Naive thymus-derived CD4-positive, alpha-beta T cell (primary cell): ENCODE measurements at regions not wholly inside any gene's neighbourhood (a gene's known extent, or its start where the extent isn't known, plus 50 kb on each side); places are given as distances from the start of the nearest gene placed in this dataset.
"Not testable (repeated sequence)": the region's sequence is repeated elsewhere in the genome, so short reads cannot be mapped to it uniquely, and the experiment has no call there.

Experiments
- ATAC-seq: fragments of 150-1000 bp; cut with Tn5 transposase; 2 replicates; pipeline ENCODE4 v1.10.0; 2021; ENCODE audit warnings: mild to moderate bottlenecking, moderate library complexity
- CTCF ChIA-PET: fragments of 350-600 bp; sonication (Branson Sonifier 250); formaldehyde crosslinking; loops from one replicate; lab custom pipeline; 2021; ENCODE audit warnings: antibody characterized with exemption; lab: Charles Lee
- POLR2A ChIA-PET: fragments of 350-600 bp; sonication (Branson Sonifier 250); formaldehyde crosslinking; loops from one replicate; lab custom pipeline; 2021; ENCODE audit warnings: antibody characterized with exemption, inconsistent platforms; lab: Charles Lee
- DNase-seq, 9 donors: peaks; one replicate each; pipeline versions ENCODE4 v3.0.0 to v3.0.0-alpha.2; 2020 to 2022; ENCODE audit warnings: mixed read lengths in 1 of 9
- H3K27ac ChIP-seq: one replicate; pipeline ENCODE4 v1.7.0; 2013; ENCODE audit warnings: mild to moderate bottlenecking, low read depth, low read length, moderate library complexity
- H3K27me3 ChIP-seq, 2 donors: one replicate each; pipeline ENCODE4 v1.7.0; 2013; ENCODE audit warnings: low read length in 2 of 2, mild to moderate bottlenecking in 2 of 2, moderate library complexity in 2 of 2; ENCODE audit not compliant: control insufficient read depth in 2 of 2, insufficient read depth in 2 of 2
- H3K36me3 ChIP-seq, 3 experiments: 1 replicate in 2 of 3; 2 replicates in 1 of 3; pipeline ENCODE4 v1.7.0; 2013; ENCODE audit warnings: low read length in 3 of 3, mild to moderate bottlenecking in 3 of 3, moderate library complexity in 1 of 3; ENCODE audit not compliant: insufficient read depth in 3 of 3, control insufficient read depth in 2 of 3
- H3K4me1 ChIP-seq, 2 donors: one replicate each; pipeline ENCODE4 v1.7.0; 2013; ENCODE audit warnings: low read length in 2 of 2, mild to moderate bottlenecking in 2 of 2, moderate library complexity in 1 of 2; ENCODE audit not compliant: control insufficient read depth in 2 of 2, insufficient read depth in 2 of 2
- H3K4me3 ChIP-seq: 2 replicates; pipeline ENCODE4 v1.7.0; 2013; ENCODE audit warnings: mild to moderate bottlenecking, low read length
- H3K9me3 ChIP-seq, 3 experiments: 1 replicate in 2 of 3; 2 replicates in 1 of 3; pipeline ENCODE4 v1.7.0; 2013; ENCODE audit warnings: low read length in 3 of 3; ENCODE audit not compliant: control insufficient read depth in 2 of 3
- H3K27ac Mint-ChIP-seq, 9 donors: one replicate each; pipeline ENCODE4 v1.8.0; 2020 to 2022; ENCODE audit warnings: mixed read lengths in 9 of 9, mild to moderate bottlenecking in 8 of 9, moderate library complexity in 5 of 9, inconsistent platforms in 2 of 9
- H3K27me3 Mint-ChIP-seq, 5 donors: one replicate each; pipeline ENCODE4 v1.8.0; 2021 to 2022; ENCODE audit warnings: mixed read lengths in 5 of 5, mild to moderate bottlenecking in 1 of 5
- H3K36me3 Mint-ChIP-seq, 5 donors: one replicate each; pipeline ENCODE4 v1.8.0; 2020 to 2022; ENCODE audit warnings: mixed read lengths in 5 of 5, mild to moderate bottlenecking in 3 of 5, inconsistent platforms in 1 of 5
- H3K4me1 Mint-ChIP-seq, 7 donors: one replicate each; pipeline ENCODE4 v1.8.0; 2020 to 2022; ENCODE audit warnings: mixed read lengths in 7 of 7, mild to moderate bottlenecking in 3 of 7, inconsistent platforms in 1 of 7
- H3K4me3 Mint-ChIP-seq, 10 donors: one replicate each; pipeline ENCODE4 v1.8.0; 2020 to 2022; ENCODE audit warnings: mild to moderate bottlenecking in 10 of 10, mixed read lengths in 10 of 10, moderate library complexity in 6 of 10, inconsistent platforms in 2 of 10
- H3K9me3 Mint-ChIP-seq, 11 donors: one replicate each; pipeline ENCODE4 v1.8.0; 2020 to 2022; ENCODE audit warnings: mixed read lengths in 11 of 11, mild to moderate bottlenecking in 4 of 11, inconsistent platforms in 1 of 11, moderate library complexity in 1 of 11
- intact Hi-C, 2 donors: fragments of 100-400 bp; cut with micrococcal nuclease; formaldehyde crosslinking; loops; one replicate each; pipeline ENCODE4 v1.15.1; 2023

DNA sequence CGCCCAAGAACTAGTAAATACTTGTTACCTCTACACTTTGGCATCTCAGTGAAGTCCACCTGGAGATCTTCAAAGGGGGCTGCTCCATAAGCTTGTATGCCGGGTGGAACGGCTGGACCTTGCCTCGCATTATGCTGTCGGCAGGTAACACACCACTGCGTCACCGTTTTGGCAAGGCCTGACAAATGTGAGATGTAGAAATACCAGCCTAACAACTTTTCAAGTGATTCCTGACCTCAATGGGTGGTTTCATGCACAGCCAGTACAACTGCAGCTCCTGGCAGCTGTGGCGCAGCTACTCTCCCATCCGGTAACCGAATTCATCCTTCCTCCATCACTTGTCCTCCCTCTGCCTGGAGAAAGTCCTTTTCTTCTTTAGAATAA lies 127.7 kb upstream of the CCZ1B start:
- H3K9me3 ChIP-seq, H3K4me1 Mint-ChIP-seq, H3K4me1 ChIP-seq, POLR2A ChIA-PET, DNase-seq, ATAC-seq, CTCF ChIA-PET, H3K36me3 ChIP-seq, H3K9me3 Mint-ChIP-seq, H3K27me3 ChIP-seq, intact Hi-C loops, H3K27me3 Mint-ChIP-seq, H3K27ac Mint-ChIP-seq, H3K27ac ChIP-seq, H3K4me3 Mint-ChIP-seq, H3K4me3 ChIP-seq, H3K36me3 Mint-ChIP-seq: not testable (repeated sequence)

DNA sequence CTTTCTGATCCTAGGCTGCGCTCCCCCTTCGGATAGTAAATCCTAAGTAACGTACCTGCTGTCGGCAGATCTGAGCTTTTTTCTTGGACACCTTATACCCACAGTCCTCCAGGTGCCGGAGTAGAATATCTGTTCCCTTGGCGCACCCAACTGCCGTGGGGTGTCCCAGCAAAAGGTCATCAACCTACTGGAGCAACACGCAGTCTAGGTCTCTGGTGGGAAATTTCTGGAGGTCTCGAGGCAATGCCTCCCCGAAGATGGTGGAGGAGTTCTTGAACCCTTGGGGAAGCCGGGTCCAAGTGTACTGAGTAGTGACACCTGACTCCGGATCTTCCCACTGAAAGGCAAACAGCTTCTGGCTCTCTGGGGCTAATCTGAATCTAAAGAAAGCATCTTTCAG lies 129.3 kb upstream of the CCZ1B start:
- POLR2A ChIA-PET, intact Hi-C loops, H3K27me3 ChIP-seq, ATAC-seq, H3K4me1 ChIP-seq, H3K27ac ChIP-seq, DNase-seq, H3K36me3 Mint-ChIP-seq, H3K27me3 Mint-ChIP-seq, H3K4me3 ChIP-seq, H3K36me3 ChIP-seq, H3K9me3 Mint-ChIP-seq, H3K4me3 Mint-ChIP-seq, H3K4me1 Mint-ChIP-seq, H3K27ac Mint-ChIP-seq, H3K9me3 ChIP-seq: not testable (repeated sequence)
- CTCF ChIA-PET: interaction anchor here (0.6 kb wide), 1 partner anchor 270 kb away, joined by 3 read pairs; no protein-coding TSS in a partner anchor

DNA sequence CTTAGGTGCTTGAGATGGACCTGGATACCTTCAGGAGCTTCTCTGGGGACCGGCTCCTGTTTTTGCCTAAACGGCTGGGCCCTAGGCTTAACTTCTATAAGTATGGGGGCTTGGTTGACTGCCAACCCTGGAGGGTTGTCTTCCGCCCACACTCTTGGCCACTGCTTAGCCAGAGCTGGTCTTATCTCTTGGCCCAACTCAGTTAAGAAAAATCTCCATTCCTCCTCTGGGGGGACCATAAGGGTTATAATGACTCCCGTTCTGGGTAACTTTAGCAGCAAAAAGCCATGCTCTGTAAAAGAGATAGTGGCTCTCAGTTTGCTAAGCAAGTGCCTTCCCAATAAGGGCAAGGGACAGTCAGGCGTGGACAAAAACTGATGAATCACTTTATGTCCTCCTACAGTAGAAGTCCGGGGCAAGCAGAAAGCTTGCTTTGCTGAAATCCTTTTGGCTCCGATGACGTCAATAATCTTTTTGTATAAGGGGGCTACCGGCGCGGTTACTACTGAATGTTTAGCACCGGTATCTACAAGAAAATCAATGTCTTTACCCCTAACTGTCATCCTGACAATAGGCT lies 130.0 kb upstream of the CCZ1B start:
- ATAC-seq, H3K9me3 ChIP-seq, H3K27ac ChIP-seq, H3K36me3 ChIP-seq, intact Hi-C loops, H3K27me3 ChIP-seq, H3K4me1 Mint-ChIP-seq, H3K27ac Mint-ChIP-seq, DNase-seq, H3K9me3 Mint-ChIP-seq, H3K36me3 Mint-ChIP-seq, H3K27me3 Mint-ChIP-seq, H3K4me1 ChIP-seq, H3K4me3 Mint-ChIP-seq, H3K4me3 ChIP-seq, POLR2A ChIA-PET: not testable (repeated sequence)
- CTCF ChIA-PET: interaction anchor here (0.6 kb wide), 1 partner anchor 269 kb away, joined by 3 read pairs; no protein-coding TSS in a partner anchor

DNA sequence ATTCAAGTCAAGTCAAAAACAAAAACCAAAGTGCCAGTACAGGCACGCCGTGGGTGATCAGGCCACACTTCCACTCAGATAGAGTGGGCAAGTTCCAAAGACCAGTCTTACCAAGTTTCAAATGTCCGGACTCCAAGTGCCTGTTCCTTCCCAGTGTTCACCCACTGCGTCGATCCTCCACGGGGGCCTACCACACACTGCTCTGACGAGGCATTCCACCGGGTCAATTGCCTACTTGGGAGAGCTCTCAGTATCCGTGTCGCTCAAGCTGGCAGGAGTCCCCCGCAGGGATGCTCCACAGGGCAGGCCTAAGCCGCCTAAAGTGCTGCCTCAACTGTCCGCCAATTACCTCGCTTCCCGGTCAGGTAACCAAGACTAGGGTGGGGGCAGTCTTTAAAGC lies 132.3 kb upstream of the CCZ1B start:
- H3K4me1 ChIP-seq, H3K36me3 ChIP-seq, ATAC-seq, H3K27me3 ChIP-seq, H3K4me1 Mint-ChIP-seq, H3K9me3 ChIP-seq, intact Hi-C loops, H3K9me3 Mint-ChIP-seq, H3K27ac Mint-ChIP-seq, CTCF ChIA-PET, H3K4me3 Mint-ChIP-seq, DNase-seq, H3K27ac ChIP-seq, H3K4me3 ChIP-seq, POLR2A ChIA-PET: not testable (repeated sequence)
- H3K36me3 Mint-ChIP-seq: peaks cover 0 to 12% (median 0%) of the 10 kb centered on the region in 5 donors
- peaks cover 0 to 10% (median 8%) of the 10 kb centered on the region in 5 donors for H3K27me3 Mint-ChIP-seq

DNA sequence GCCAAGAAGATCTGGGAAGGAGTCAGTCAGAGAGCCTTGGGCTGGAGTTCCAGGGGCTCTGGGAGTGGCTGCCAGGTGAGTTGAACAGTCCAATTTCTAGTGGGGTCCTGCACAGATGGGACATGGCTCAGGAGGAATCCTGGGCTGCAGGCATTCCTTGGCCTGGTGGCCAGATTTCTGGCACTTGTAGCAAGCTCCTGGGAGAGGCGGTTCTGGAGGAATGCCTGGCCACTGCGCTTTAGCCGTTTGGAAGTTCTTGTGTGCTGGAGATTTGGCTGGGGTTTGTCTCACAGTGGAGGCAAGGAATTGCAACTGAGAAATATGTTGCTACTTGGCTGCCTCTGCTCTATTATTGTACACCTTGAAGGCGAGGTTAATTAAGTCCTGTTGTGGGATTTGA lies 133.9 kb upstream of the CCZ1B start:
- H3K27ac Mint-ChIP-seq, H3K9me3 Mint-ChIP-seq, H3K27me3 ChIP-seq, H3K9me3 ChIP-seq, ATAC-seq, DNase-seq, H3K4me1 Mint-ChIP-seq, H3K4me3 ChIP-seq, H3K27ac ChIP-seq, CTCF ChIA-PET, POLR2A ChIA-PET, H3K36me3 ChIP-seq, H3K4me3 Mint-ChIP-seq, H3K4me1 ChIP-seq: not testable (repeated sequence)
- intact Hi-C loops: loop anchor here in 1 of 2 donors (10.0 kb wide), 1 partner anchor 805 kb away; no protein-coding TSS in a partner anchor
- H3K27me3 Mint-ChIP-seq: peaks cover 0 to 10% (median 9%) of the 10 kb centered on the region in 5 donors
- peaks cover 0 to 12% (median 0%) of the 10 kb centered on the region in 5 donors for H3K36me3 Mint-ChIP-seq

DNA sequence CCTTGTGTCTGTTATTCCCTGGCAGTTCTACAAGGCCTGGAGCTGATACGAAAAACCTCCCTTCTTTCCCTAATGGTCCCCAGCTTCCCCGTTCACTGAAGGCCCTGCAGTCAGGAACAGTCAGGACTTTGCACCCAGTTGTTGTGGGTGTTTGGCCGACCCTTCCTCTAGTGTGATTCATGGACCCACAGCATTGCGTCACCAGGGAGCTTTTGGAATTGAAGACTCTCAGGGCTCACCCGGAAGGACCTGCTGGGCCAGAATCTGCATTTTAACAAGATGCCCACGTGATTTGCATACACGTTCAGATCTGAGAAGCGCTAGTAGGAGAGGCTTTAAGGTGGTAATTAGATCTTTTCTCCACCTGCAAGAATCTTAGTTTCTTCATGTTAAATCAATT lies 136.8 kb upstream of the CCZ1B start:
- DNase-seq, H3K27ac ChIP-seq, H3K4me3 ChIP-seq, H3K4me1 ChIP-seq, H3K4me1 Mint-ChIP-seq, CTCF ChIA-PET, H3K27me3 ChIP-seq, H3K36me3 ChIP-seq, H3K9me3 Mint-ChIP-seq, ATAC-seq, POLR2A ChIA-PET, H3K4me3 Mint-ChIP-seq, H3K9me3 ChIP-seq: not testable (repeated sequence)
- Mint-ChIP-seq H3K27ac (peak overlapping the region in 1 of 9 donors; percentile 28), H3K36me3 (peaks cover 0 to 12% (median 0%) of the 10 kb centered on the region in 5 donors), H3K27me3 (peaks cover 6 to 15% (median 9%) of the 10 kb centered on the region in 5 donors)
- intact Hi-C loops: loop anchor here in 1 of 2 donors (10.0 kb wide), 1 partner anchor 802 kb away; no protein-coding TSS in a partner anchor

DNA sequence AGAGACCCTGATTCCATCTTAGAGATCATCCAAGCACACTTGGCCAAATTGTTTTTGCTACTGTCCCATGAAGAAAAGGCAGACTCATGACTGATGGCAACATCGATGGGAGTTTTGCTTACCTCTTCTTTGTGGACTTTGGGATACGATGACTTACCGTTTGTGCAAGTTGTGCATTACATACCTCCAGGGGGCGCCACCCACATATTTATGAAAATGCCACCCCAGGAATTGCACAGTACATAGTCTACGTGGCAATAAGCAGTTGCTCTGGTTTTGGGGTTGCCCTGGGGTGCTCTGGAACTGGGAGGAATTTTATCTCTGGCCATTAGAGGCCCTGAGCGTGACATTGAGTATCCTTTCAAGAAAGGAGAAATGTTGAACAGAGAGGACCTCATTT lies 139.0 kb upstream of the CCZ1B start:
- H3K4me1 Mint-ChIP-seq, H3K27ac Mint-ChIP-seq, ATAC-seq, H3K4me1 ChIP-seq, H3K27ac ChIP-seq, H3K36me3 ChIP-seq, H3K4me3 Mint-ChIP-seq, H3K27me3 ChIP-seq, H3K4me3 ChIP-seq, H3K9me3 ChIP-seq, POLR2A ChIA-PET, H3K9me3 Mint-ChIP-seq, CTCF ChIA-PET: not testable (repeated sequence)
- peak; percentile 22 to 62 (median 43) for DNase-seq
- intact Hi-C loops: loop anchor here (1.0 to 10.0 kb wide), 7 partner anchors 92 to 1332 kb away; partner anchors contain the start of gene C1GALT1 (in 1 of the 2)
- peaks cover 0 to 12% (median 0%) of the 10 kb centered on the region in 5 donors for H3K36me3 Mint-ChIP-seq
- H3K27me3 Mint-ChIP-seq: peaks cover 6 to 15% (median 9%) of the 10 kb centered on the region in 5 donors
